ENCODE measurements at regions not wholly inside any gene's neighbourhood (a gene's known extent, or its start where the extent isn't known, plus 50 kb on each side); places are given as distances from the start of the nearest gene placed in this dataset.
"Not testable (repeated sequence)": the region's sequence is repeated elsewhere in the genome, so short reads cannot be mapped to it uniquely, and the experiment has no call there.

- Mint-ChIP-seq H3K36me3 (ENCODE audit: low read depth) (peaks cover 2% of the 10 kb centered on the region), H3K27ac (peak overlapping the region; percentile 92), H3K9me3 (peaks cover 8% of the 10 kb centered on the region), H3K4me1 (ENCODE audit: low read depth) (peaks cover 37% of the 10 kb centered on the region), H3K4me3 (peak overlapping the region; percentile 4), H3K27me3 (peaks cover 3% of the 10 kb centered on the region)
- ChIA-PET CTCF (interaction anchor here (1.0 to 3.0 kb wide), 5 partner anchors 11 to 156 kb away, joined by 3 to 20 read pairs (median 4); no protein-coding TSS in a partner anchor), POLR2A (interaction anchor here (1.0 to 2.1 kb wide), 6 partner anchors 30 to 97 kb away, joined by 3 to 6 read pairs (median 4); no protein-coding TSS in a partner anchor)
- intact Hi-C loops (cut with micrococcal nuclease): no loop called here
- ATAC-seq: peak; percentile 78
- TF ChIP-seq CTCF (IDR thresholded peaks at IDR 0.05): no peak
- peak; percentile 47 for DNase-seq
These were observed 78.4 kb upstream of the TMEM170B start for GRCh38 chr6:11459079-11459610.

GRCh38 chr6:11458509-11458908, 79.0 kb upstream of the TMEM170B start:
- H3K27me3 Mint-ChIP-seq: peaks cover 3% of the 10 kb centered on the region
- H3K4me1 Mint-ChIP-seq (ENCODE audit: low read depth): peaks cover 37% of the 10 kb centered on the region
- H3K36me3 Mint-ChIP-seq (ENCODE audit: low read depth): peaks cover 2% of the 10 kb centered on the region
- intact Hi-C loops (cut with micrococcal nuclease): no loop called here
- DNase-seq (no peak), ATAC-seq (no peak)
- H3K27ac Mint-ChIP-seq: no peak overlapping the region
- no peak overlapping the region for H3K4me3 Mint-ChIP-seq
- CTCF ChIA-PET: interaction anchor here (1.0 to 3.0 kb wide), 3 partner anchors 38 to 73 kb away, joined by 3 to 20 read pairs (median 4); no protein-coding TSS in a partner anchor
- TF ChIP-seq CTCF (IDR thresholded peaks at IDR 0.05): no peak
- POLR2A ChIA-PET: interaction anchor here (1.1 to 2.1 kb wide), 4 partner anchors 30 to 96 kb away, joined by 3 to 6 read pairs (median 4); no protein-coding TSS in a partner anchor
- H3K9me3 Mint-ChIP-seq: peaks cover 8% of the 10 kb centered on the region

GRCh38 chr6:11457422-11457821, 80.1 kb upstream of the TMEM170B start:
- H3K36me3 Mint-ChIP-seq (ENCODE audit: low read depth); CTCF ChIA-PET; DNase-seq; POLR2A ChIA-PET; ATAC-seq; H3K27ac Mint-ChIP-seq; H3K27me3 Mint-ChIP-seq; intact Hi-C loops (cut with micrococcal nuclease); H3K4me3 Mint-ChIP-seq: not testable (repeated sequence)
- Mint-ChIP-seq H3K4me1 (ENCODE audit: low read depth) (peaks cover 35% of the 10 kb centered on the region), H3K9me3 (peaks cover 13% of the 10 kb centered on the region)

GRCh38 chr6:11452106-11452505, 85.4 kb upstream of the TMEM170B start:
- ATAC-seq; POLR2A ChIA-PET; H3K27ac Mint-ChIP-seq; H3K4me3 Mint-ChIP-seq; DNase-seq; intact Hi-C loops (cut with micrococcal nuclease); H3K27me3 Mint-ChIP-seq; H3K36me3 Mint-ChIP-seq (ENCODE audit: low read depth): not testable (repeated sequence)
- Mint-ChIP-seq H3K4me1 (ENCODE audit: low read depth) (peaks cover 13% of the 10 kb centered on the region), H3K9me3 (peaks cover 12% of the 10 kb centered on the region)
- CTCF ChIA-PET: interaction anchor here (1.3 kb wide), 1 partner anchor 44 kb away, joined by 4 read pairs; no protein-coding TSS in a partner anchor

GRCh38 chr6:11450037-11450436, 87.5 kb upstream of the TMEM170B start:
- H3K4me1 Mint-ChIP-seq (ENCODE audit: low read depth): peaks cover 27% of the 10 kb centered on the region
- POLR2A ChIA-PET: no interaction called here
- CTCF ChIA-PET: no interaction called here
- no peak for DNase-seq
- no peak for ATAC-seq
- H3K27me3 Mint-ChIP-seq: peaks cover 2% of the 10 kb centered on the region
- intact Hi-C loops (cut with micrococcal nuclease): no loop called here
- no peak overlapping the region for H3K27ac Mint-ChIP-seq
- no peak overlapping the region for H3K4me3 Mint-ChIP-seq
- TF ChIP-seq CTCF (IDR thresholded peaks at IDR 0.05): no peak
- peaks cover 8% of the 10 kb centered on the region for H3K9me3 Mint-ChIP-seq
- H3K36me3 Mint-ChIP-seq (ENCODE audit: low read depth): peaks cover 6% of the 10 kb centered on the region

- no peak for DNase-seq
- no peak for ATAC-seq
- TF ChIP-seq CTCF (IDR thresholded peaks at IDR 0.05): no peak
- intact Hi-C loops (cut with micrococcal nuclease): no loop called here
- Mint-ChIP-seq H3K9me3 (peaks cover 11% of the 10 kb centered on the region), H3K27me3 (peaks cover 2% of the 10 kb centered on the region), H3K4me3 (no peak overlapping the region), H3K4me1 (ENCODE audit: low read depth) (peaks cover 33% of the 10 kb centered on the region), H3K27ac (no peak overlapping the region), H3K36me3 (ENCODE audit: low read depth) (peaks cover 9% of the 10 kb centered on the region)
- ChIA-PET POLR2A (no interaction called here), CTCF (no interaction called here)
These were observed 88.1 kb upstream of the TMEM170B start for GRCh38 chr6:11449408-11449807.

All from activated CD8-positive, alpha-beta T cell treated with anti-CD3 and anti-CD28 coated beads for 36 hours (primary cell).